SH-SY5Y (cell line): ENCODE measurements at regions not wholly inside any gene's neighbourhood (a gene's known extent, or its start where the extent isn't known, plus 50 kb on each side); places are given as distances from the start of the nearest gene placed in this dataset.

ENCODE experiments used
- GATA2 ChIP-seq: IDR thresholded peaks from 2 replicates; pipeline ENCODE4 v1.6.1; 2011; ENCODE audit warnings: mild to moderate bottlenecking, low read depth, low read length
- GATA3 ChIP-seq: IDR thresholded peaks from 2 replicates; pipeline ENCODE4 v1.6.1; 2011; ENCODE audit warnings: low read depth, mild to moderate bottlenecking, low read length, moderate library complexity

DNA sequence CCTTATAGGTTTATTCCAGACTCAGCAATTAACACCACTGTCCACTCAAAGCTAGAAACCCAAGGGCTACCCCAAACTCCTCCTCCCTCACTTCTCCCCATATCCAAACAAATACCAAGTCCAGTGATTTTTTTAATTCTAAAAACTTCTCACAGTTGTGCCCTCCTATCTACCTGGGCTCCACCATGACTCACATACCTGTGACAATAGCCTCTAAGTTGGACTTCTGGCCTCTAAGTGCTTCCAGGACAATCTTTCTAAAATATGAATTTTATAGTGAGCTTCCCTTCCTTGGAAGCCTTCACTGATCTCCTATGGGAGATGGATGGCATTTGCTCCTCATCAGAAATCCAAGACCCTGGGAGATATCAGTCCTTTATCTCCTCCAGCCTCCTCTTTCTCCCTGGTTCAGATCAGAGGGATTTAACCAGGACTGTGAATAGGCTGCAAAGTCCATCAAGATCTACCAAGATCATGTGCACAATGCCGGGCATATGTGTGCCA lies 219.3 kb downstream of the TOMM20 start:
- TF ChIP-seq GATA2 = no peak
- TF ChIP-seq GATA3 = no peak
